Peyer's patch (tissue), 4 donors: ENCODE measurements at regions not wholly inside any gene's neighbourhood (a gene's known extent, or its start where the extent isn't known, plus 50 kb on each side); places are given as distances from the start of the nearest gene placed in this dataset.
"Not testable (repeated sequence)": the region's sequence is repeated elsewhere in the genome, so short reads cannot be mapped to it uniquely, and the experiment has no call there.

Experiments
- DNase-seq, 3 donors: peaks; one replicate each; pipeline ENCODE4 v3.0.0-alpha.2; 2017 to 2019
- H3K27ac ChIP-seq, 4 donors: fragments of 200-600 bp; sonication (generic); one replicate each; pipeline ENCODE4 v1.5.1; 2016 to 2019
- H3K27me3 ChIP-seq, 2 donors: fragments of 200-600 bp; sonication (generic); one replicate each; pipeline ENCODE4 v1.5.1; 2019
- H3K36me3 ChIP-seq, 3 donors: fragments of 200-600 bp; sonication (generic); one replicate each; pipeline ENCODE4 v1.5.1; 2016 to 2019
- H3K4me1 ChIP-seq, 4 donors: fragments of 200-600 bp; sonication (generic); one replicate each; pipeline ENCODE4 v1.5.1; 2016 to 2019
- H3K4me3 ChIP-seq, 4 donors: fragments of 200-600 bp; sonication (generic); 1 replicate in 3 of 4; 2 replicates in 1 of 4; pipeline ENCODE4 v1.5.1; 2016 to 2019; ENCODE audit warnings: mild to moderate bottlenecking in 1 of 4
- H3K9me3 ChIP-seq, 4 donors: fragments of 200-600 bp; sonication (generic); one replicate each; pipeline ENCODE4 v1.5.1; 2016 to 2019; ENCODE audit warnings: mild to moderate bottlenecking in 1 of 4
- POLR2A ChIP-seq, 2 donors: fragments of 450-650 bp; IDR thresholded peaks; one replicate each; pipeline ENCODE4 v1.5.1; 2017; ENCODE audit warnings: antibody characterized with exemption in 2 of 2, mild to moderate bottlenecking in 2 of 2, moderate library complexity in 2 of 2
- TF ChIP-seq, protein P1 (sequence below), 6 experiments: fragments of 450-650 bp in 4 of 6; fragments of 200-600 bp in 2 of 6; sonication (generic) in 1 of 6; IDR thresholded peaks; one replicate each; pipeline ENCODE4 v1.5.1; 2017 to 2019; ENCODE audit warnings: antibody characterized with exemption in 6 of 6, mild to moderate bottlenecking in 3 of 6, moderate library complexity in 1 of 6

DNA sequence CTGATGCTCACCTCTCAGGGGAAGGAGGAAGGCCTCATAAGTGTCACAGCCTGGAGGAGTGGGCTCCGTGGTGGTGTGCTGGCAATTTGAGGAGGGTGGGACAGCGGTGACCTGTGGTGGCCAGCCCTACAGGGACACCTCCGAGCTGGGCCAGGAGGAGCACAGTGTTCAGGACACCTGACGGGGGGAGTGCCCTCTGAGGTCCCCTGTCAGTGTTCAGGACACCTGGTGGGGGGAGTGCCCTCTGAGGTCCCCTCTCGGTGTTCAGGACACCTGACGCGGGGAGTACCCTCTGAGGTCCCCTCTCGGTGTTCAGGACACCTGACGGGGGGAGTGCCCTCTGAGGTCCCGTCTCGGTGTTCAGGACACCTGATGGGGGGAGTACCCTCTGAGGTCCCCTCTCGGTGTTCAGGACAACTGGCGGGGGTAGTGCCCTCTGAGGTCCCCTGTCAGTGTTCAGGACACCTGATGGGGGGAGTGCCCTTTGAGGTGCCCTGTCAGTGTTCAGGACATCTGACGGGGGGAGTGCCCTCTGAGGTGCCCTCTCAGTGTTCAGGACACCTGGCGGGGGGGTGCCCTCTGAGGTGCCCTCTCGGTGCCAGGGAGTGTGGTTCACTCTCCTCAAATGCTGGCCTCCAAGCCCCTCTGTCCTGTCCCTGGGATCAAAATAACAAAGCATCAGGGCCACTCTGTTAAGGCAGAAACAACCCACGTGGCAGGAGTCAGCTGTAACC lies 73.4 kb upstream of the ZNF469 start:
- no peak for DNase-seq
- Histone ChIP-seq H3K4me3 (no peak overlapping the region), H3K27me3 (no peaks in the 10 kb centered on the region), H3K4me1 (peaks cover 0 to 5% (median 0%) of the 10 kb centered on the region in 4 donors), H3K9me3 (peaks cover 0 to 5% (median 0%) of the 10 kb centered on the region in 4 donors), H3K27ac (no peak overlapping the region), H3K36me3 (no peaks in the 10 kb centered on the region)
- TF ChIP-seq, protein P1, sequence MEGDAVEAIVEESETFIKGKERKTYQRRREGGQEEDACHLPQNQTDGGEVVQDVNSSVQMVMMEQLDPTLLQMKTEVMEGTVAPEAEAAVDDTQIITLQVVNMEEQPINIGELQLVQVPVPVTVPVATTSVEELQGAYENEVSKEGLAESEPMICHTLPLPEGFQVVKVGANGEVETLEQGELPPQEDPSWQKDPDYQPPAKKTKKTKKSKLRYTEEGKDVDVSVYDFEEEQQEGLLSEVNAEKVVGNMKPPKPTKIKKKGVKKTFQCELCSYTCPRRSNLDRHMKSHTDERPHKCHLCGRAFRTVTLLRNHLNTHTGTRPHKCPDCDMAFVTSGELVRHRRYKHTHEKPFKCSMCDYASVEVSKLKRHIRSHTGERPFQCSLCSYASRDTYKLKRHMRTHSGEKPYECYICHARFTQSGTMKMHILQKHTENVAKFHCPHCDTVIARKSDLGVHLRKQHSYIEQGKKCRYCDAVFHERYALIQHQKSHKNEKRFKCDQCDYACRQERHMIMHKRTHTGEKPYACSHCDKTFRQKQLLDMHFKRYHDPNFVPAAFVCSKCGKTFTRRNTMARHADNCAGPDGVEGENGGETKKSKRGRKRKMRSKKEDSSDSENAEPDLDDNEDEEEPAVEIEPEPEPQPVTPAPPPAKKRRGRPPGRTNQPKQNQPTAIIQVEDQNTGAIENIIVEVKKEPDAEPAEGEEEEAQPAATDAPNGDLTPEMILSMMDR (IDR thresholded peaks at IDR 0.05), result no peak
- TF ChIP-seq POLR2A (IDR thresholded peaks at IDR 0.05), result no peak

DNA sequence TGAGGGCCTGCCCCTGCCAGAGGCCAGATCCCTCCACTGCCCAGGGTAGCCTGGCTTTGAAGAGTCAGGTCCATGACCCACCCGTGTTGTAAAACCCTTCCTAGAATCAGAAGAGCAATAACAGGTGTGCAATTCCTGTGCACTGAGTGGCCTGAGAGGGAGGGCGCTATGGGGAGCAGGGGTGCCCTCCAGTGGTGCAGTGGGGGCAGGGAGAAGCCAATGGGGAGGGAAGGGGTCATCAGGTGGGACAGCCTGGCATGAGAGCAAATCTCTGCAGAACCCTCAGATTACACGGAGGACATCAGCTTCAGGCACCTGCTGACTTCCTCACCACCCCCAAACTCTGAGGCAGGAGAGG lies 72.9 kb upstream of the ZNF469 start:
- DNase-seq, result no peak
- TF ChIP-seq, protein P1 (IDR thresholded peaks at IDR 0.05), result peak in 2 of 6 experiments; percentile 27 to 30
- no peak for TF ChIP-seq POLR2A (IDR thresholded peaks at IDR 0.05)

DNA sequence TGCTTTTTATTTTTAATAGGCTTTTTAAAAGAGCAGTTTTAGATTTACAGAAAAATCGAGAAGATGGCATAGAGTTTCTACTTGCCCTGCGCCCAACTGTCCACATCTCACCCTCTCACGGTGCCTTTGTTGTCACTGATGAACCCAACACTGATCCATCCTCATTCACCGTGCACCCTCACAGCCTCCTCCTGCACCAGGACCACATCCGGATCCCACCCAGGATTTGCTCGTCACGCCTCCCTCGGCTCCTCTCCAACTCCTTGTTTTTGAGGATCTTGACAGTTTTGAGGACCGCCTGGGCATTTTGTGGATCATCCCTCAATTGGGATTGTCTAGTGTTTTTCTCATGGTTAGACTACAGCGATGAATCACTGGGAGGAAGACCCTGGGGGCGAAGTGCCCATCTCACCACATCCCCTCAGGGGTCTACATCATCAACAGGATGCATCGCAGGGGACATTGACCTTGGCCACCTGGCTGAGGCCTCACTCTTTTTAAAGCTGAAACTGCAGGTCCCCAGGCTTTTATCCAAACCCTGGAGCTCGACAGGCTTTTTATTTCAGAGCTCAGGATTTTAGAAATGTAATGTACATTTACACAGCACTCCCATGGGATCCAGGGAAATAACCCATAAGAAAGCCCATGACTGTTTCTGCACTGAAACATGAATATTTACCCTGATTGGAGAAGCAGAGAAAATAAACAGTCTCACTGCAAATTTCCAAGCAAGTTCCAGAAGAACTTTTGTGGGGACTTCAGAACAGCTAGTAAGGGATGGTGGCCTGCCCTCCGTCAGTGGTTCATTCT lies 71.8 kb upstream of the ZNF469 start:
- no peaks in the 10 kb centered on the region for H3K4me1 ChIP-seq
- TF ChIP-seq, protein P1 (IDR thresholded peaks at IDR 0.05), result no peak
- no peak for TF ChIP-seq POLR2A (IDR thresholded peaks at IDR 0.05)
- peaks cover 0 to 5% (median 0%) of the 10 kb centered on the region in 4 donors for H3K9me3 ChIP-seq
- H3K4me3 ChIP-seq, result no peak overlapping the region
- DNase-seq, result no peak
- no peaks in the 10 kb centered on the region for H3K27me3 ChIP-seq
- no peak overlapping the region for H3K27ac ChIP-seq
- H3K36me3 ChIP-seq, result no peaks in the 10 kb centered on the region

More for the DNA sequence above, 72.9 kb upstream of the ZNF469 start:
- Histone ChIP-seq H3K4me1 (no peaks in the 10 kb centered on the region), H3K36me3 (no peaks in the 10 kb centered on the region), H3K27ac (no peak overlapping the region), H3K27me3 (no peaks in the 10 kb centered on the region), H3K4me3 (no peak overlapping the region), H3K9me3 (peaks cover 0 to 5% (median 0%) of the 10 kb centered on the region in 4 donors)

DNA sequence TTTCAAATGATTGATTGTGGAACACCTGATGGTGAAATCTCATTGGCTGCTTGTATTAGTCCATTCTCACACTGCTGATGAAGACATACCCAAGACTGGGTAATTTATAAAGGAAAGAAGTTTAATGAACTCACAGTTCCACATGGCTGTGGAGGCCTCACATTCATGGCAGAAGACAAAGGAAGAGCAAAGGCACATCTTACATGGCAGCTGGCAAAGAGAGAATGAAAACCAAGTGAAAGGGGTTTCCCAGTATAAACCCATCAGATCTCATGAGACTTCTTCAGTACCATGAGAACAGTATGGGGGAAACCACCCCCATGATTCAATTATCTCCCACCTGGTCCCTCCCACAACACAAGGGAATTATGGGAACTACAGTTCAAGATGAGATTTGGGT lies 70.9 kb upstream of the ZNF469 start:
- H3K4me3 ChIP-seq, H3K27me3 ChIP-seq, DNase-seq, H3K9me3 ChIP-seq, H3K36me3 ChIP-seq, H3K27ac ChIP-seq, H3K4me1 ChIP-seq: not testable (repeated sequence)

DNA sequence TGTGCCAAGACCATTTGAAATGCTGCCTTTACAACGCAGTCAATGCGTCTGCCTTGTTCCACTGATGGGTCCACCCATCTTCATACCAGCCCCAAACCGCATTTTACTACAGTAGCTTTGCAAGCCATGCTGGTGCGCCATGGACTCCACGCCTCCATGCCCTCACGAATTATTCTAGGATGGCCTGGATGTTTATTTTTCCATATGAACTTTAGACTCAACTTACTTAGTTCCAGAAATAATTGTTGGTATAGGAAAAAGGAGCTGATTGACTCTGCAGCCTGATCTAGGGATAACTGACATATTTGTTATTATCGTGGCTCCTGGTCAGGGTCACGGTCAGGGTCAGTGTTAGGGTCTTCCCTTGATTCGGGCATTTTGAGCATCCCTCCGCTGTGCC lies 70.0 kb upstream of the ZNF469 start:
- Histone ChIP-seq H3K27ac (no peak overlapping the region), H3K4me3 (no peak overlapping the region), H3K9me3 (peaks cover 0 to 5% (median 0%) of the 10 kb centered on the region in 4 donors), H3K36me3 (no peaks in the 10 kb centered on the region), H3K4me1 (no peaks in the 10 kb centered on the region), H3K27me3 (no peaks in the 10 kb centered on the region)
- DNase-seq, result no peak
- no peak for TF ChIP-seq POLR2A (IDR thresholded peaks at IDR 0.05)
- TF ChIP-seq, protein P1 (IDR thresholded peaks at IDR 0.05), result no peak

DNA sequence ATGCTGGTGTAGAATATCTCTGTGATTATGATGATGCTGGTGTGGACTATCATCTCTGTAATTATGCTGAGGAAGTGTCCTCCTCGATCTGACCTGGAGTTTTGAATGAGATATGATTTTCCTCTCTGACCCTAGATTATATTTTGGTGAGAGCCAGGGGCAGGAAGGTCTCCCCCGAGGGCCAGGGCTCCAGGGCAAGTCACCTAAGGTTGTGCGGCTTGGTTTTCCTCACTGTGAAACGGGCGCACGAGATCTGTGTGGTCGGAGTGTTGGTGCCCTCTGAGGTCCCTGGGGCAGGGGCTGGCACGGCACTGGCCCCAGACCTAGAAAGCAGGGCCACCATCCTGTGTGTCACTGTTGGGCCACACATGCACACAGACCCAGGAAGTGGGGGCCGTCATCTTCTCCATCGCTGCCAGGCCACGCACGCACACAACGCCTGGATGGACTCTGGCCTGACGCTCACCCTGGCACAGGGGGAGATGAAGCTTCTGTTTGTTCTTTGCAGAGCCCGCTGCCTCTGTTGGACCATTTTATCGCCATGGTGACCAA lies 67.7 kb upstream of the ZNF469 start:
- Histone ChIP-seq H3K27me3 (no peaks in the 10 kb centered on the region), H3K4me3 (no peak overlapping the region), H3K4me1 (no peaks in the 10 kb centered on the region), H3K27ac (no peak overlapping the region), H3K9me3 (peaks cover 0 to 5% (median 0%) of the 10 kb centered on the region in 4 donors), H3K36me3 (no peaks in the 10 kb centered on the region)
- TF ChIP-seq POLR2A (IDR thresholded peaks at IDR 0.05), result no peak
- TF ChIP-seq, protein P1 (IDR thresholded peaks at IDR 0.05), result no peak
- DNase-seq, result no peak
